ENCODE measurements at regions not wholly inside any gene's neighbourhood (a gene's known extent, or its start where the extent isn't known, plus 50 kb on each side); places are given as distances from the start of the nearest gene placed in this dataset.

DNA sequence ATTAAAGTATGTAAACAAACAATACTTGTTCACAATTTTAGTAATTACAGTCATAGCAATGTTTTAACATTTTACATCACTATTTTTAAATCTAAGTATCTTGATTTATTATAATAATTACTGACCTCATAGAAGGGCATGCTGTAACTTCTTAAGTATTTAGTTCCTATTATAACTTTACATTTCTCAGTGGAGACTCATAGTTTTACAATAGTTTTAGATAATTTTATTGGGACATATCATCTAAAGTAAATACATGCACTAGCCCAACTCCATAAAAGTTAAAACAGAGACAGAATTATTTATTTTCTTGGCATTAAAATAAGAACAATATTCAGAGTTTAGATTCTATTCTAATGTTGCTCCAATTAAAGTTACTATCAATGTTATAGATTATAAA, 466.5 kb upstream of the BCHE start:
- no peak overlapping the region for H3K4me3 ChIP-seq (ENCODE audit: low read depth in 2 of 2, low read length in 2 of 2)
- no peaks in the 10 kb centered on the region for H3K36me3 ChIP-seq (ENCODE audit: control insufficient read depth, insufficient read depth, low read length)
- intact Hi-C loops (cut with micrococcal nuclease; ENCODE audit: unreplicated experiment) (no loop called here), in situ Hi-C loops (cut with HindIII; ENCODE audit: low pct_unique_long_range_greater_than_20kb, low sequenced_read_pairs) (no loop called here)
- no TSS peak for BruUV-seq (replicated peaks)
- H3K27me3 ChIP-seq (ENCODE audit: control insufficient read depth, insufficient read depth, low read length): no peaks in the 10 kb centered on the region
- H3K27ac ChIP-seq (ENCODE audit: low read length): no peak overlapping the region
- no peak for TF ChIP-seq POLR2AphosphoS5 (IDR thresholded peaks at IDR 0.05; ENCODE audit: low read depth, low read length)
- TF ChIP-seq, protein P1, sequence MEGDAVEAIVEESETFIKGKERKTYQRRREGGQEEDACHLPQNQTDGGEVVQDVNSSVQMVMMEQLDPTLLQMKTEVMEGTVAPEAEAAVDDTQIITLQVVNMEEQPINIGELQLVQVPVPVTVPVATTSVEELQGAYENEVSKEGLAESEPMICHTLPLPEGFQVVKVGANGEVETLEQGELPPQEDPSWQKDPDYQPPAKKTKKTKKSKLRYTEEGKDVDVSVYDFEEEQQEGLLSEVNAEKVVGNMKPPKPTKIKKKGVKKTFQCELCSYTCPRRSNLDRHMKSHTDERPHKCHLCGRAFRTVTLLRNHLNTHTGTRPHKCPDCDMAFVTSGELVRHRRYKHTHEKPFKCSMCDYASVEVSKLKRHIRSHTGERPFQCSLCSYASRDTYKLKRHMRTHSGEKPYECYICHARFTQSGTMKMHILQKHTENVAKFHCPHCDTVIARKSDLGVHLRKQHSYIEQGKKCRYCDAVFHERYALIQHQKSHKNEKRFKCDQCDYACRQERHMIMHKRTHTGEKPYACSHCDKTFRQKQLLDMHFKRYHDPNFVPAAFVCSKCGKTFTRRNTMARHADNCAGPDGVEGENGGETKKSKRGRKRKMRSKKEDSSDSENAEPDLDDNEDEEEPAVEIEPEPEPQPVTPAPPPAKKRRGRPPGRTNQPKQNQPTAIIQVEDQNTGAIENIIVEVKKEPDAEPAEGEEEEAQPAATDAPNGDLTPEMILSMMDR (IDR thresholded peaks at IDR 0.05): no peak
- no peak for TF ChIP-seq SIN3A (IDR thresholded peaks at IDR 0.05; ENCODE audit: borderline replicate concordance, insufficient read depth, low read depth, low read length)
- TF ChIP-seq, protein P2, sequence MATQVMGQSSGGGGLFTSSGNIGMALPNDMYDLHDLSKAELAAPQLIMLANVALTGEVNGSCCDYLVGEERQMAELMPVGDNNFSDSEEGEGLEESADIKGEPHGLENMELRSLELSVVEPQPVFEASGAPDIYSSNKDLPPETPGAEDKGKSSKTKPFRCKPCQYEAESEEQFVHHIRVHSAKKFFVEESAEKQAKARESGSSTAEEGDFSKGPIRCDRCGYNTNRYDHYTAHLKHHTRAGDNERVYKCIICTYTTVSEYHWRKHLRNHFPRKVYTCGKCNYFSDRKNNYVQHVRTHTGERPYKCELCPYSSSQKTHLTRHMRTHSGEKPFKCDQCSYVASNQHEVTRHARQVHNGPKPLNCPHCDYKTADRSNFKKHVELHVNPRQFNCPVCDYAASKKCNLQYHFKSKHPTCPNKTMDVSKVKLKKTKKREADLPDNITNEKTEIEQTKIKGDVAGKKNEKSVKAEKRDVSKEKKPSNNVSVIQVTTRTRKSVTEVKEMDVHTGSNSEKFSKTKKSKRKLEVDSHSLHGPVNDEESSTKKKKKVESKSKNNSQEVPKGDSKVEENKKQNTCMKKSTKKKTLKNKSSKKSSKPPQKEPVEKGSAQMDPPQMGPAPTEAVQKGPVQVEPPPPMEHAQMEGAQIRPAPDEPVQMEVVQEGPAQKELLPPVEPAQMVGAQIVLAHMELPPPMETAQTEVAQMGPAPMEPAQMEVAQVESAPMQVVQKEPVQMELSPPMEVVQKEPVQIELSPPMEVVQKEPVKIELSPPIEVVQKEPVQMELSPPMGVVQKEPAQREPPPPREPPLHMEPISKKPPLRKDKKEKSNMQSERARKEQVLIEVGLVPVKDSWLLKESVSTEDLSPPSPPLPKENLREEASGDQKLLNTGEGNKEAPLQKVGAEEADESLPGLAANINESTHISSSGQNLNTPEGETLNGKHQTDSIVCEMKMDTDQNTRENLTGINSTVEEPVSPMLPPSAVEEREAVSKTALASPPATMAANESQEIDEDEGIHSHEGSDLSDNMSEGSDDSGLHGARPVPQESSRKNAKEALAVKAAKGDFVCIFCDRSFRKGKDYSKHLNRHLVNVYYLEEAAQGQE (IDR thresholded peaks at IDR 0.05; ENCODE audit: insufficient read depth in 1 of 2, low read depth in 2 of 2, low read length in 1 of 2): no peak
- TF ChIP-seq TCF7L2 (IDR thresholded peaks at IDR 0.05; ENCODE audit: low read depth, low read length): no peak
- ChIA-PET CTCF (no interaction called here), POLR2A (no interaction called here)
- ATAC-seq (no peak), DNase-seq (ENCODE audit: low read depth, low spot score) (no peak)
- no peaks in the 10 kb centered on the region for H3K4me1 ChIP-seq (ENCODE audit: control insufficient read depth, insufficient read depth, low read length)
- H3K9me3 ChIP-seq (ENCODE audit: control insufficient read depth, insufficient read depth, low read depth, low read length): no peaks in the 10 kb centered on the region

- intact Hi-C loops (cut with micrococcal nuclease; ENCODE audit: unreplicated experiment): no loop called here
- H3K36me3 ChIP-seq (ENCODE audit: control insufficient read depth, insufficient read depth, low read length): no peaks in the 10 kb centered on the region
- no peak overlapping the region for H3K4me3 ChIP-seq (ENCODE audit: low read depth in 2 of 2, low read length in 2 of 2)
- DNase-seq (ENCODE audit: low read depth, low spot score) (no peak), ATAC-seq (no peak)
- H3K9me3 ChIP-seq (ENCODE audit: control insufficient read depth, insufficient read depth, low read depth, low read length): no peaks in the 10 kb centered on the region
- H3K27ac ChIP-seq (ENCODE audit: low read length): no peak overlapping the region
- H3K4me1 ChIP-seq (ENCODE audit: control insufficient read depth, insufficient read depth, low read length): no peaks in the 10 kb centered on the region
- ChIA-PET CTCF (no interaction called here), POLR2A (no interaction called here)
- TF ChIP-seq, protein P2 (IDR thresholded peaks at IDR 0.05; ENCODE audit: insufficient read depth in 1 of 2, low read depth in 2 of 2, low read length in 1 of 2): no peak
- TF ChIP-seq SIN3A (IDR thresholded peaks at IDR 0.05; ENCODE audit: borderline replicate concordance, insufficient read depth, low read depth, low read length): no peak
- TF ChIP-seq POLR2AphosphoS5 (IDR thresholded peaks at IDR 0.05; ENCODE audit: low read depth, low read length): no peak
- no peak for TF ChIP-seq TCF7L2 (IDR thresholded peaks at IDR 0.05; ENCODE audit: low read depth, low read length)
- in situ Hi-C loops (cut with HindIII; ENCODE audit: low pct_unique_long_range_greater_than_20kb, low sequenced_read_pairs): no loop called here
- BruUV-seq (replicated peaks): no TSS peak
- no peaks in the 10 kb centered on the region for H3K27me3 ChIP-seq (ENCODE audit: control insufficient read depth, insufficient read depth, low read length)
These were observed 465.1 kb upstream of the BCHE start for GRCh38 chr3:166302331-166302730.
